ENCODE measurements at regions not wholly inside any gene's neighbourhood (a gene's known extent, or its start where the extent isn't known, plus 50 kb on each side); places are given as distances from the start of the nearest gene placed in this dataset.

- Histone ChIP-seq H3K27ac (no peak overlapping the region), H3K9me3 (no peaks in the 10 kb centered on the region), H3K4me1 (no peaks in the 10 kb centered on the region), H3K4me3 (no peak overlapping the region), H3K36me3 (no peaks in the 10 kb centered on the region), H3K27me3 (no peaks in the 10 kb centered on the region)
- DNase-seq, result no peak
- intact Hi-C loops (cut with DNase I), result no loop called here
- 83 to 84% methylated on average over 2 of the region's 2 CpGs for WGBS, 2 donors
- TF ChIP-seq, protein P1, sequence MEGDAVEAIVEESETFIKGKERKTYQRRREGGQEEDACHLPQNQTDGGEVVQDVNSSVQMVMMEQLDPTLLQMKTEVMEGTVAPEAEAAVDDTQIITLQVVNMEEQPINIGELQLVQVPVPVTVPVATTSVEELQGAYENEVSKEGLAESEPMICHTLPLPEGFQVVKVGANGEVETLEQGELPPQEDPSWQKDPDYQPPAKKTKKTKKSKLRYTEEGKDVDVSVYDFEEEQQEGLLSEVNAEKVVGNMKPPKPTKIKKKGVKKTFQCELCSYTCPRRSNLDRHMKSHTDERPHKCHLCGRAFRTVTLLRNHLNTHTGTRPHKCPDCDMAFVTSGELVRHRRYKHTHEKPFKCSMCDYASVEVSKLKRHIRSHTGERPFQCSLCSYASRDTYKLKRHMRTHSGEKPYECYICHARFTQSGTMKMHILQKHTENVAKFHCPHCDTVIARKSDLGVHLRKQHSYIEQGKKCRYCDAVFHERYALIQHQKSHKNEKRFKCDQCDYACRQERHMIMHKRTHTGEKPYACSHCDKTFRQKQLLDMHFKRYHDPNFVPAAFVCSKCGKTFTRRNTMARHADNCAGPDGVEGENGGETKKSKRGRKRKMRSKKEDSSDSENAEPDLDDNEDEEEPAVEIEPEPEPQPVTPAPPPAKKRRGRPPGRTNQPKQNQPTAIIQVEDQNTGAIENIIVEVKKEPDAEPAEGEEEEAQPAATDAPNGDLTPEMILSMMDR (IDR thresholded peaks at IDR 0.05), result no peak
- TF ChIP-seq POLR2A (IDR thresholded peaks at IDR 0.05), result no peak
Observed at GRCh38 chr10:65684896-65685295, 1240.9 kb upstream of the LRRTM3 start.

DNA sequence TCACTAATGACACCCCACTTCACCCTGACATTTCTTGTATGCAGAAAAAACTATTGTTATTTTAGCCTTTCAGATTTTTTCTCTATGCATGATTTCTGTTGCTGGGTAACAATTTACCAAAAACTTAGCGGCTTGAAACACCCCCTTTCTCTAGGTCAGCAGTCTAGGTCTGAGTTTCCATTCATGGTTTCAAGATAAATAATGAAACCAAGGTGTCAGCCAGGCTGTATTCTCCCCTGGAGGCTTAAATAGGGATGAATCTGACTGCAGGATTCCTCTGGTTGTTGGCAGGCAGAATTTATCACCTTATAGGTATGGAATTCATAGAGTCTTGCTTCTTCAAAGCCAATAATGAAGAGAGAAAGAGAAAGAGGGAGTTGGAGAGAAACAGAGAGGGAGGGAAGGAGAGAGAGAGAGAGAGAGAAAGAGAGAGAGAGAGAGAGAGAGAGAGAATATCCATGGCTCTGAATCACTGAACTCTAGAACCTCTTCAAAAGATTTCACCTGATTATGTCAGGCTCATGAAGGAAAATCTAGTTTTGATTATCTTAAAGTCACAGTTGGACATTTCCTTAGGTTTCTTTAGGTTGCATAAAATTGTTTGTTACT, 1224.6 kb upstream of the LRRTM3 start:
- Histone ChIP-seq H3K4me1 (no peaks in the 10 kb centered on the region), H3K9me3 (peaks cover 0 to 6% (median 0%) of the 10 kb centered on the region in 3 donors), H3K27me3 (no peaks in the 10 kb centered on the region), H3K27ac (no peak overlapping the region), H3K4me3 (no peak overlapping the region), H3K36me3 (no peaks in the 10 kb centered on the region)
- TF ChIP-seq POLR2A (IDR thresholded peaks at IDR 0.05), result no peak
- TF ChIP-seq, protein P1 (IDR thresholded peaks at IDR 0.05), result no peak
- DNase-seq, result no peak
- intact Hi-C loops (cut with DNase I), result no loop called here
- 65 to 83% methylated on average over 1 of the region's 1 CpG for WGBS, 2 donors

- Histone ChIP-seq H3K27me3 (no peaks in the 10 kb centered on the region), H3K36me3 (no peaks in the 10 kb centered on the region), H3K4me3 (no peak overlapping the region), H3K27ac (no peak overlapping the region), H3K9me3 (no peaks in the 10 kb centered on the region), H3K4me1 (no peaks in the 10 kb centered on the region)
- no peak for TF ChIP-seq POLR2A (IDR thresholded peaks at IDR 0.05)
- TF ChIP-seq, protein P1 (IDR thresholded peaks at IDR 0.05), result no peak
- no peak for DNase-seq
- 61 to 74% methylated on average over 1 of the region's 1 CpG for WGBS, 2 donors
- intact Hi-C loops (cut with DNase I), result no loop called here
Observed at GRCh38 chr10:65708057-65708456, 1217.8 kb upstream of the LRRTM3 start.

DNA sequence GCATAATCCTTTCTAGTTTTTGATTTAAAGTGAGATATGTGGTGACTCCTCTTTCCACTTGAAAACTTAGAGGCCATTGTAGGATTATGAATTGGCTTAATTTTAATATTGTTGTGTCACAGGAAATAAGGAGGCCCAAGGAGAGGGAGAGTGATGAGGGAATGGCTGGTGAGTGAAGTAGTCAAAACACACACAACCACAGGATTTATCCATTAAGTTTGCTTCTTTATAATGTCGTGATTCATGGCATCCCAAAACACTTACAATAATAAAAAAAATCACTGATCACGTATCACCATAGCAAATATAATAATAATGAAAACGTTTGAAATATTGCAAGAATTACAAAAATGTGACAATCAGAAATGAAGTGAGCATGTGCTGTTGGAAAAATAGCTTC, 1215.5 kb upstream of the LRRTM3 start:
- H3K9me3 ChIP-seq, result no peaks in the 10 kb centered on the region
- no peak for TF ChIP-seq POLR2A (IDR thresholded peaks at IDR 0.05)
- TF ChIP-seq, protein P1 (IDR thresholded peaks at IDR 0.05), result no peak
- H3K4me1 ChIP-seq, result no peaks in the 10 kb centered on the region
- intact Hi-C loops (cut with DNase I), result no loop called here
- H3K27ac ChIP-seq, result no peak overlapping the region
- 66 to 70% methylated on average over 3 of the region's 3 CpGs for WGBS, 2 donors
- H3K4me3 ChIP-seq, result no peak overlapping the region
- no peaks in the 10 kb centered on the region for H3K36me3 ChIP-seq
- H3K27me3 ChIP-seq, result no peaks in the 10 kb centered on the region
- no peak for DNase-seq

DNA sequence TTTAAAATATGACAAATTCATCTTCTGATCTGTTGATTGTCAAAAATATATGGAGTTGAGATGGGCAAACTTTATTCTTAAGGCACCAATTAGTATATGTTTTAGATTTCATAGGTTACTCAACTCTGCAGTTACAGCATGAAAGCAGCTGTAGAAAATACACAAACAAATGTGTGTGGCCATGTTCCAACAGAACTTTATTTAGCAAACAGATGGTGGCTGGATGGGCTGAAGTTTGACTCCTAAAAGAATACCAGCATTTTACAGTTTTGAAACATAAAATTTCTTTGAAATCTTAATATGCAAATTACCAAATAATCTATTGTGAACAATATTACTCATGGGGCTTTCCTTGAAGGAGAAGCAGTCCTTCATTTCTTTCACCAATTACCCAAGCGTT, 1206.0 kb upstream of the LRRTM3 start:
- Histone ChIP-seq H3K4me1 (no peaks in the 10 kb centered on the region), H3K27ac (no peak overlapping the region), H3K9me3 (no peaks in the 10 kb centered on the region), H3K27me3 (no peaks in the 10 kb centered on the region), H3K36me3 (no peaks in the 10 kb centered on the region), H3K4me3 (no peak overlapping the region)
- no peak for TF ChIP-seq POLR2A (IDR thresholded peaks at IDR 0.05)
- TF ChIP-seq, protein P1 (IDR thresholded peaks at IDR 0.05), result no peak
- no peak for DNase-seq
- intact Hi-C loops (cut with DNase I), result no loop called here
- 59 to 64% methylated on average over 1 of the region's 1 CpG for WGBS, 2 donors

Measured in esophagus squamous epithelium (tissue), 5 donors.